HepG2 (cell line): ENCODE measurements at regions not wholly inside any gene's neighbourhood (a gene's known extent, or its start where the extent isn't known, plus 50 kb on each side); places are given as distances from the start of the nearest gene placed in this dataset.
A peak's percentile ranks its signal among the peaks of the same experiment; 100 is the strongest.

Experiments used
- ATAC-seq: fragments of 200-7000 bp; cut with Tn5 transposase; 3 replicates; pipeline ENCODE4 v1.9.1; 2020; ENCODE audit warnings: mild to moderate bottlenecking, moderate library complexity
- BruUV-seq: library from RNA; stranded (reverse); fragments of 400-500 nt; replicated peaks from 2 replicates; lab custom pipeline; 2021; lab: Mats Ljungman, UMichigan
- CTCF ChIA-PET: fragments of 300-600 bp; formaldehyde crosslinking; extraction: SDS; loops from one replicate; lab custom pipeline; 2021; ENCODE audit warnings: low total read pairs, inconsistent platforms, low intra/inter-chr PET ratio; lab: Yijun Ruan, JAX
- POLR2A ChIA-PET: fragments of 350-600 bp; sonication (Branson Sonifier 250); formaldehyde crosslinking; loops from one replicate; lab custom pipeline; 2020; ENCODE audit warnings: antibody characterized with exemption, inconsistent platforms; lab: Yijun Ruan, JAX
- DNase-seq: peaks from one replicate; pipeline ENCODE4 v3.0.0-alpha.2; 2015; ENCODE audit warnings: low spot score
- FAIRE-seq: peaks from 3 replicates; lab custom pipeline; 2011; peaks lifted over from hg19 to GRCh38; lab: Jason Lieb, UNC
- H2AFZ ChIP-seq: one replicate; pipeline ENCODE4 v1.6.1; 2011; ENCODE audit warnings: low read length, inconsistent platforms
- H3K27ac ChIP-seq: fragments of 300-600 bp; 3 replicates; pipeline ENCODE4 v1.8.0; 2011; ENCODE audit warnings: mixed run types, mild to moderate bottlenecking, mixed read lengths, low read length, inconsistent platforms; ENCODE audit not compliant: insufficient read depth; ENCODE audit errors: extremely low read length
- H3K27me3 ChIP-seq, 2 experiments: fragments of 200-600 bp in 1 of 2; 2 replicates in 1 of 2; 3 replicates in 1 of 2; pipeline versions ENCODE4 v1.6.0 to v1.8.0; 2011; ENCODE audit warnings: low read length in 2 of 2, mild to moderate bottlenecking in 2 of 2, moderate library complexity in 2 of 2, inconsistent platforms in 1 of 2; ENCODE audit not compliant: insufficient read depth in 2 of 2, control insufficient read depth in 1 of 2
- H3K36me3 ChIP-seq, 2 experiments: fragments of 200-600 bp in 1 of 2; replicated peaks in 1 of 2; 2 replicates in 1 of 2; 3 replicates in 1 of 2; pipeline versions ENCODE4 v1.5.1 to v1.8.0; 2011; ENCODE audit warnings: low read length in 2 of 2, inconsistent platforms in 1 of 2; ENCODE audit not compliant: insufficient read depth in 2 of 2, control insufficient read depth in 1 of 2
- H3K4me1 ChIP-seq: 2 replicates; pipeline ENCODE4 v1.5.1; 2012; ENCODE audit warnings: low read length, inconsistent platforms; ENCODE audit not compliant: insufficient read depth
- H3K4me2 ChIP-seq: 2 replicates; pipeline ENCODE4 v1.6.0; 2011; ENCODE audit warnings: low read depth, low read length, inconsistent platforms
- H3K4me3 ChIP-seq, 3 experiments: fragments of 200-600 bp in 1 of 3; sonication (generic), shearing (Covaris generic) in 1 of 3; replicated peaks in 1 of 3; 2 replicates each; pipeline ENCODE4 v1.5.1; 2011 to 2016; ENCODE audit warnings: low read length in 3 of 3, inconsistent platforms in 2 of 3, low read depth in 2 of 3, mild to moderate bottlenecking in 2 of 3, control low read depth in 1 of 3, mixed read lengths in 1 of 3; ENCODE audit not compliant: insufficient read depth in 1 of 3
- H3K79me2 ChIP-seq: one replicate; pipeline ENCODE4 v1.6.1; 2011; ENCODE audit warnings: low read length, inconsistent platforms; ENCODE audit not compliant: insufficient read depth
- H3K9ac ChIP-seq: 2 replicates; pipeline ENCODE4 v1.6.0; 2011; ENCODE audit warnings: mild to moderate bottlenecking, low read depth, low read length, inconsistent platforms; ENCODE audit not compliant: insufficient read depth
- H3K9me3 ChIP-seq: 2 replicates; pipeline ENCODE4 v1.5.1; 2012; ENCODE audit warnings: mild to moderate bottlenecking, low read length
- H4K20me1 ChIP-seq: 2 replicates; pipeline ENCODE4 v1.6.0; 2011; ENCODE audit warnings: inconsistent platforms, mild to moderate bottlenecking, low read length, moderate library complexity; ENCODE audit not compliant: insufficient read depth
- CEBPG ChIP-seq: IDR thresholded peaks from 2 replicates; pipeline ENCODE4 v1.6.1; 2016
- KAT7 ChIP-seq: IDR thresholded peaks from 2 replicates; pipeline ENCODE4 v1.6.1; 2018; ENCODE audit warnings: borderline replicate concordance, missing compliant biosample characterization
- KLF11 ChIP-seq: IDR thresholded peaks from 2 replicates; pipeline ENCODE4 v1.6.1; 2016; ENCODE audit warnings: missing compliant biosample characterization
- MNT ChIP-seq: fragments of 450-650 bp; IDR thresholded peaks from 2 replicates; pipeline ENCODE4 v1.6.1; 2016
- ZBED4 ChIP-seq: sonication (generic); formaldehyde crosslinking; IDR thresholded peaks from 2 replicates; pipeline ENCODE4 v1.4.0; 2020; ENCODE audit warnings: missing genetic modification reagents, borderline replicate concordance
- ZNF180 ChIP-seq: sonication (generic); formaldehyde crosslinking; IDR thresholded peaks from 2 replicates; pipeline ENCODE4 v1.4.0; 2020; ENCODE audit warnings: low read depth, missing genetic modification reagents, borderline replicate concordance
- ZNF205 ChIP-seq: IDR thresholded peaks from 2 replicates; pipeline ENCODE4 v1.6.1; 2018; ENCODE audit warnings: missing biosample characterization, missing genetic modification reagents
- ZNF253 ChIP-seq: sonication (generic); formaldehyde crosslinking; IDR thresholded peaks from 2 replicates; pipeline ENCODE4 v1.8.0; 2022; ENCODE audit warnings: mild to moderate bottlenecking, missing genetic modification reagents, borderline replicate concordance
- ZNF260 ChIP-seq: sonication (generic); formaldehyde crosslinking; IDR thresholded peaks from 2 replicates; pipeline ENCODE4 v1.4.0; 2020; ENCODE audit warnings: missing genetic modification reagents, low read depth, mild to moderate bottlenecking, borderline replicate concordance
- ZNF451 ChIP-seq: sonication (generic); formaldehyde crosslinking; IDR thresholded peaks from 2 replicates; pipeline ENCODE4 v1.5.0; 2020; ENCODE audit warnings: mild to moderate bottlenecking, missing genetic modification reagents
- ZNF562 ChIP-seq: sonication (generic); formaldehyde crosslinking; IDR thresholded peaks from 2 replicates; pipeline ENCODE4 v1.8.0; 2022; ENCODE audit warnings: missing genetic modification reagents, borderline replicate concordance
- WGBS: methylation state at CpG from one replicate; pipeline ENCODE4 v1.1.6; 2017; ENCODE audit warnings: low lambda C conversion rate; 5-methylcytosine and 5-hydroxymethylcytosine counted together
- in situ Hi-C: cut with HindIII; loops from 2 replicates; pipeline ENCODE4 v1.10.0; 2017; ENCODE audit warnings: low pct_unique_long_range_greater_than_20kb; ENCODE audit not compliant: extremely low pct_ligation_motif_present
- intact Hi-C: fragments of 100-400 bp; cut with micrococcal nuclease; formaldehyde crosslinking; loops from one replicate; pipeline ENCODE4 v1.10.0; 2022; ENCODE audit not compliant: unreplicated experiment

- H2AFZ ChIP-seq, result no peak overlapping the region
- TF ChIP-seq KLF11 (CRISPR knock-in tag) (no peak), ZNF260 (CRISPR knock-in tag) (no peak), ZNF180 (no peak), KAT7 (no peak), ZNF205 (CRISPR knock-in tag) (no peak), ZNF451 (no peak), ZNF562 (CRISPR knock-in tag) (no peak)
- H3K36me3 ChIP-seq, result no peaks in the 10 kb centered on the region
- no peaks in the 10 kb centered on the region for H3K79me2 ChIP-seq
- H3K27me3 ChIP-seq, result no peaks in the 10 kb centered on the region
- no peaks in the 10 kb centered on the region for H3K9me3 ChIP-seq
- H3K4me3 ChIP-seq, result no peak overlapping the region
- H3K4me2 ChIP-seq, result no peak overlapping the region
- under 1% methylated on average over 3 of the region's 3 CpGs for WGBS
- no peaks in the 10 kb centered on the region for H4K20me1 ChIP-seq
- FAIRE-seq (no peak), ATAC-seq (no peak), DNase-seq (no peak)
- H3K4me1 ChIP-seq, result no peaks in the 10 kb centered on the region
- no peak overlapping the region for H3K9ac ChIP-seq
- in situ Hi-C loops, result no loop called here
- BruUV-seq, result no TSS peak
- no peak overlapping the region for H3K27ac ChIP-seq
- ChIA-PET CTCF (no interaction called here), POLR2A (no interaction called here)
- intact Hi-C loops, result no loop called here
Observed at GRCh38 chr3:18888819-18889218, 259.5 kb upstream of the KCNH8 start.

GRCh38 chr3:18888370-18888769 is 259.9 kb upstream of the KCNH8 start:
- intact Hi-C loops, result no loop called here
- POLR2A ChIA-PET, result no interaction called here

More at GRCh38 chr3:18888370-18888769, 259.9 kb upstream of the KCNH8 start:
- Histone ChIP-seq H3K27me3 (no peaks in the 10 kb centered on the region), H2AFZ (no peak overlapping the region), H3K27ac (no peak overlapping the region), H3K36me3 (no peaks in the 10 kb centered on the region), H3K9me3 (no peaks in the 10 kb centered on the region), H3K4me3 (no peak overlapping the region), H4K20me1 (no peaks in the 10 kb centered on the region), H3K4me2 (no peak overlapping the region), H3K9ac (no peak overlapping the region), H3K4me1 (no peaks in the 10 kb centered on the region), H3K79me2 (no peaks in the 10 kb centered on the region)
- in situ Hi-C loops, result no loop called here
- DNase-seq (no peak), ATAC-seq (no peak), FAIRE-seq (no peak)
- TF ChIP-seq ZBED4 (no peak), MNT (peak; percentile 38), CEBPG (CRISPR knock-in tag) (no peak), ZNF253 (no peak)
- BruUV-seq, result no TSS peak
- WGBS, result 2% methylated on average over 4 of the region's 4 CpGs
- CTCF ChIA-PET, result no interaction called here
